Upper lobe of left lung (tissue), 4 donors: ENCODE measurements at regions not wholly inside any gene's neighbourhood (a gene's known extent, or its start where the extent isn't known, plus 50 kb on each side); places are given as distances from the start of the nearest gene placed in this dataset.

ENCODE experiments used
- EP300 ChIP-seq, 4 donors: sonication (generic); formaldehyde crosslinking; IDR thresholded peaks; one replicate each; pipeline ENCODE4 v1.5.1; 2017; ENCODE audit warnings: antibody characterized with exemption in 4 of 4, control low read depth in 2 of 4
- POLR2A ChIP-seq, 4 donors: fragments of 450-650 bp; IDR thresholded peaks; one replicate each; pipeline ENCODE4 v1.5.1; 2016 to 2017; ENCODE audit warnings: antibody characterized with exemption in 4 of 4, mild to moderate bottlenecking in 2 of 4
- POLR2AphosphoS5 ChIP-seq, 2 donors: sonication (generic); formaldehyde crosslinking; IDR thresholded peaks; one replicate each; pipeline ENCODE4 v1.5.1; 2017; ENCODE audit warnings: antibody characterized with exemption in 2 of 2
- TF ChIP-seq, protein P1 (sequence below), 6 experiments: fragments of 450-650 bp in 4 of 6; fragments of 200-600 bp in 2 of 6; sonication (generic) in 2 of 6; IDR thresholded peaks; one replicate each; pipeline ENCODE4 v1.5.1; 2016 to 2019; ENCODE audit warnings: antibody characterized with exemption in 6 of 6

DNA sequence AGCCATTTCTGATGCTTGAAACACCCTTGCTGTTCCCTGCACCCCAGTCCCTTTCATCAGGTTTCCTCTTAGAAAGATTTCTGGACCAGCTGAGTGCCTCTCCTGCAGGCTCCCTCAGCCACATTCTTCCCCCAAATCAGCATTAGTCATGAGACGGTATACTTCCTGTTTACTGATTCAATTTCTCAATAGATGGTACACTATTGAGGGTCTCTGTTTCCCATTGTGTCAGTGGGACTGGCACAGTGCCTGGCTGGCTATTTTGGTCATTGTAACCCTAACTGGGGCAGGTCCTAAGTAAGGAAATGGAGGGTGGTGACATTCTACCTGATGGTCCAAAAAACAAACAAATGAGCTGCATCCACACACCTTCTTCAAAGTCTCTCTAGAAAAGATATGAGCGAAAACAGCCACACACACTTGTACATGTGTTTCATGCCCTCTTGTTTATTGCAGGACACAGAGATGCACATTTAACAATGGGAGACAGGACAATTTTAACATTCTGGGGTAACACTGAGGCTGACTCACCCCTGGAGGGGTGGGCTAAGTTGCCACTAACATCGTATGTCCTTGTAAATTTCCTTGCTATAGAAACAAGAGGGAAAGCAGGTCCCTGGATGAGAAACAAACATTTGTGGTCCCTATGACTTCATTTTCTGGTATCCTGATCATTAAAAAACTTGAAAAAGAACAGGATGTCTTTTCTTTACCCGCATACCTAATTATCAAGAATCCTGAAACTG lies 77.5 kb downstream of the RRAGC start:
- no peak for TF ChIP-seq POLR2A (IDR thresholded peaks at IDR 0.05)
- TF ChIP-seq, protein P1, sequence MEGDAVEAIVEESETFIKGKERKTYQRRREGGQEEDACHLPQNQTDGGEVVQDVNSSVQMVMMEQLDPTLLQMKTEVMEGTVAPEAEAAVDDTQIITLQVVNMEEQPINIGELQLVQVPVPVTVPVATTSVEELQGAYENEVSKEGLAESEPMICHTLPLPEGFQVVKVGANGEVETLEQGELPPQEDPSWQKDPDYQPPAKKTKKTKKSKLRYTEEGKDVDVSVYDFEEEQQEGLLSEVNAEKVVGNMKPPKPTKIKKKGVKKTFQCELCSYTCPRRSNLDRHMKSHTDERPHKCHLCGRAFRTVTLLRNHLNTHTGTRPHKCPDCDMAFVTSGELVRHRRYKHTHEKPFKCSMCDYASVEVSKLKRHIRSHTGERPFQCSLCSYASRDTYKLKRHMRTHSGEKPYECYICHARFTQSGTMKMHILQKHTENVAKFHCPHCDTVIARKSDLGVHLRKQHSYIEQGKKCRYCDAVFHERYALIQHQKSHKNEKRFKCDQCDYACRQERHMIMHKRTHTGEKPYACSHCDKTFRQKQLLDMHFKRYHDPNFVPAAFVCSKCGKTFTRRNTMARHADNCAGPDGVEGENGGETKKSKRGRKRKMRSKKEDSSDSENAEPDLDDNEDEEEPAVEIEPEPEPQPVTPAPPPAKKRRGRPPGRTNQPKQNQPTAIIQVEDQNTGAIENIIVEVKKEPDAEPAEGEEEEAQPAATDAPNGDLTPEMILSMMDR (IDR thresholded peaks at IDR 0.05) = no peak
- TF ChIP-seq EP300 (IDR thresholded peaks at IDR 0.05) = no peak
- TF ChIP-seq POLR2AphosphoS5 (IDR thresholded peaks at IDR 0.05) = no peak
